GM04503 (cell line): ENCODE measurements at regions not wholly inside any gene's neighbourhood (a gene's known extent, or its start where the extent isn't known, plus 50 kb on each side); places are given as distances from the start of the nearest gene placed in this dataset.

Source experiments
- DNase-seq: peaks from one replicate; pipeline ENCODE4 v3.0.0-alpha.2; 2012; ENCODE audit warnings: low read depth

DNA sequence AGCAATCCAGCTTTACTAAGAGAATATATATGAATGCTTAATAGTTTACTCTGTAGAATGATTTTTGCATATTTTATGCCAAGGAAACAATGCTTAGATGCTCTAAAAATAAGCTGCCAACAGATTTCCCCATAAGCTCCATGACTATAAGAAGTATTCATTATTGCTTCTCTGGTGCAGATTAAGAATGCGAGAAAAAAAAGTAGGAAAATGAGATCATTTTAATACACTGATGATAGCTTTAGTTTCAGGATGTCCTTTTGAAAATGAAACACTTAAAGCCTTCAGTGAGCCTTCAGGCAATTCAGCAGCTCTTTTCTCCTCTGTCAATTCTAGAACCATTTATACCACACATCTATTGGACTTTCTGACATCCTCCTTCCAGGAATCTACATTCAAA lies 735.0 kb upstream of the POT1 start:
- no peak for DNase-seq

DNA sequence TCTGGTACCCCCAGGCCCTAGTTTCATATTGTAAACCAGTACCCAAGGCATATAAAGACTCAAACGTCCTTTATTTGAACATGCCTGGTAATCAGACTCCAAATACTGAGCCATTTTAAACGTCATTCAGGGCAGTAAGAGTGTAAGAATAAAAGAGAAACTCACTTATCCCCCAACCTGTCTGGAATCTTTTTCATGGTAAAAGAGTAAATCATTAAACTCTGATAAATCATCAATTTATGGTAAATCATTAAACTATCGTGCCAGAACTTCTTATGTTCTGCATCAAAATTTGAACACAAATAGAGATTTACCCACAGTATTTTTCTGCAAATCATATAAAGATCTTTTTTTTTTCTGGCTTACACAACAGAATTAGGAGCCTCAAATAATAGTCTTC lies 734.3 kb upstream of the POT1 start:
- DNase-seq = no peak

DNA sequence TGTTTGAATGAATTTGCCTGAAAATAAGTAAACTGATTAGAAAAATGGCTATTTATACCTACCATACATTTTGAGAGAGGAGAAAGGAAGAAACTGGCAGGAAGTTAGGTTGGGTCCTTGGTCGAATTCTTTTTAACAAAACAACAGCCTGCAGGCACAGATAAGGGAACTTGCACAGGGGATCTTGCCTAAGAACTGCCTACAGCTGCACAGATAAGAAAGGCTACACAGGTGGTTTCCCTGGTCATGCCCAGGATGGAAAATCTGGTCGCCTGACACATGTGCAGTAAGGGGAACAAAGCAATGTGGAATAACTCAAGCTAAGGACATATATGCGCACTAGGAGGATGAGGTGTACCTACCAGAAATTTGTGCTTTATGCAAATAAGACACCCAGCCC lies 732.1 kb upstream of the POT1 start:
- no peak for DNase-seq

DNA sequence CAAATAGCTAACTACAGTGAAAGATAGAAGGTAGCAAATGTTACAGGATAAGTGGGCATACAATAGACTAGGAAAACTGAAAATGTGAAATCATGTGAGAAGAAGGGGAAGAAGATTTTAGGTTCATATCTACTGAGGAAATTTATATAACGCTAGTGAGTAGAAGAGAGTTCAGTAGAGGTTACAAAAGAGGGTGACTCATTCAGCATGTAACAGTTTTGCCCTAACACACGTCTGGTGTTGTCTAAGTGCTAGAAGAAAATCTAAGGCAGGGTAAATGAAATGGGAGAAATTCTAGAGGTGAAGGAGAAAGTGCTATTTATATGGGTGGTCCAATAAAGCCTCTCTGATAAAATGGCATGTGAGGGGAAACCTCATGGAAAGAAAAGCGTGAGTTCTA lies 731.4 kb upstream of the POT1 start:
- no peak for DNase-seq

DNA sequence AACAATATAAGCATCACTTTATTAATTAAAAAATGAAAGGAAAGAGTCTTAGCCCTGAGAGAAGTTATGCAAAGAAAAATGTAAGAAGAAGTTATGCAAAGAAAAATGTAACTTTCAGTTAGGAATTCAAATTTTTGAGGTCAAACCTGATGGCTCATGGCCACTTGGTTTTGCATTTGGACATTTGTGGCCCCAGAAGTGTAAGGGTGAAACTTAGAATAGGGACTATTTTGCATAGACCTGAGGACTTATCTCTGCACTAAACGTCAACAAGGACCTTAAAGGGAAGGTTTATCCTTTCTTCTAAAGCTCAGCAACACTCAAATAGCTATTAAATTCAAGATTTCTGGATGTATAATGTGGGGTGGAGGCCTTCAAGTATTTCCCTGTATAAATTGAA lies 724.5 kb upstream of the POT1 start:
- no peak for DNase-seq

DNA sequence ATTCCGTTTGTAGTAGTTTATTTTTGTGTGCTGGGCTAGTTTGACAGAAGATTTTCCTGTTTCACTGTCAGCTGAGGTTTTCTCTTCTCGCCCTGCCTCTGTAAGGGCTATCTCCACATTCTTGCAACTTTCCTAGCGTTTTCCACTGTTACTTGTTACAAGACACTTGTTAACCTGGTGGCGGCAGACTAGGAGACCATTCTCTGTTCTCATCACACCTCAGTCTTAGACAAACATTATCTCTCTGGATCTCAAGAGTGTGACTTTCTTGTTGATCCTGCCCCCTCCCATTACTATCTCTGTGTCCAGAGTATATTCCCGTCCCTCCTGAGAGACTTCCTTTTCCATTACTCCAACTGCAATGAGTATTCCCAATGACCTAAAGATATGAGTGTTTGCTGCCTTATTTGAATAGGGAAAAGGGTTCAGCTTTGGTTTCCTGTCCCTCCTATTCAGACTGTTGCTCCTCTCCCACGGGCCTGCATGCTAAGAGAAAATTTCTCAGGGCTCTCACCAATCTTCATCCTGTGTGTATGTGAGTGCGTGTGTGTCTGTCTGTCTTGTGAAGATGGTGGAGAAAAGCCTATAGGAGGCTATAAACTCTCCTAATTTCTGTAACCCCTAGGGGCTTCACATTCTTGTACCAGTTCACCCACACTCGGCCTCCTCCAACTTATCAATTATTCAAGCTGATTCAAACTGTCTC lies 722.4 kb upstream of the POT1 start:
- no peak for DNase-seq

DNA sequence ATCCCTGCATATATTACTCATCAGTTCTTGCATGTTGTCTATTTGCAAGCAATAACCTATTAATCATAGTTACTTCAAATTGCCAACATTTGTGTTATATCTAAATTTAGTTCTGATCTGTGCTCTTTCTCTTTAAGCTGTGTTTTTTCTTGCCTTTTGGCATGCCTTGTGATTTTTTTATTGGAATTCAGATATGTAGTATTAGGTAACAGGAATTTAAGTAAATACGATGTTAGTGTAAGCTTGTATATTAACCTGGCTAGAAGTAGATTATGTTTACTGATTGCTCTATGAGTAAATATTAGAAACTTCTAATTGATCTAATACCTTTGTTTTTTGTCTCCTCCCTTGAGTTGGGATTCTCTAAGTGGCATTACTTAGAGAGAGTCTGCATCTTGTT lies 718.9 kb upstream of the POT1 start:
- no peak for DNase-seq

DNA sequence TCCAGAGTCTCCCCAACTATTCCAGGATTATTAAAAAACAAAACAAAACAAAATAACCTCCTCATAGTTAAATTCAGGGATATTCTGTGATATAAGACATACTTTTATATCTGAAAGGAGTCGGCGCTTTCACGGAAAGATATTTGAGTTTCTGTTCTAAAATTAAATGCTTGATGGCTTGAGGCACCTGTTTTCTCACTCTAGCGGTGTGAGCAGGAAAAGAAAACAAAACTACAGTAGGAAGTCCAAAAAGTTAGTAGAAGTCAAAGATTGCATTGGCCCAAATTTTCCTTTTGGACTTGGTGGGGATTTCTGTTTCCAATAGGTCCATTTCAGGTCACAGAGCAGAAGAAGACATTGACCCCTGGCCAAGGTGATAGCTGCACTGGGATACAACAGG lies 716.1 kb upstream of the POT1 start:
- DNase-seq = no peak

DNA sequence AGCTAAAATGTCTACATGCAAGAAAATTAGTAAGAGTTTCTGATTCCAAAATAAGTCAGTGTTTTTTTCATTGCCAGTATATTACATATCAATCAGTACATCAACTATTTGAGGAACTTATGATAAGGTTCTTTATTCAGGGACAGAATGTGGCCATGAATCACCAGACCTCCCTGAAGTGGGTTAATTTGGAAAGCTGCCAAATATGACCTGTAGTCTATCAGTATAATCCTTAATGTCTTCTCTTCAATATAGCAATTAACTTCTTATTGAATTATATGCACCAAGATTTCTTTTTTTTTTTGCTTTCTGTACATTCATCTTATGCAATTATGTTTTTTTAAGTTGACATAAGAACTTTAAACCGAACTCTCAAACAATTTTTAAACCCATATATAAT lies 714.5 kb upstream of the POT1 start:
- no peak for DNase-seq

DNA sequence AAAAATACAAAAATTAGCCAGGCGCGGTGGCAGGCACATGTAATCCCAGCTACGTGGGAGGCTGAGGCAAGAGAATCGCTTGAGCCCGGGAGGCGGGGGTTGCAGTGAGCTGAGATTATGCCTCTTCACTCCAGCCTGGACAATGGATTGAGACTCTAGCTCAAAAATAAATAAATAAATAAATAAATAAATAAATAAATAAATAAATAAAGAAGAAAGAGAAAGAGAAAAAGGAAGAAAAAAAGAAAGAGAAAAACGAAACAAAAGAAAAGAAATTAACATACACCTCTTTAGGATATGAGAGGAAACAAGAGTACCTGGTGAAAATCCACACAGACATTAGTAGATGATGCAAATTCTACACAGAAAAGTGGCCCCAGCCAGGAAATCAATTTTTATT lies 713.7 kb upstream of the POT1 start:
- no peak for DNase-seq

DNA sequence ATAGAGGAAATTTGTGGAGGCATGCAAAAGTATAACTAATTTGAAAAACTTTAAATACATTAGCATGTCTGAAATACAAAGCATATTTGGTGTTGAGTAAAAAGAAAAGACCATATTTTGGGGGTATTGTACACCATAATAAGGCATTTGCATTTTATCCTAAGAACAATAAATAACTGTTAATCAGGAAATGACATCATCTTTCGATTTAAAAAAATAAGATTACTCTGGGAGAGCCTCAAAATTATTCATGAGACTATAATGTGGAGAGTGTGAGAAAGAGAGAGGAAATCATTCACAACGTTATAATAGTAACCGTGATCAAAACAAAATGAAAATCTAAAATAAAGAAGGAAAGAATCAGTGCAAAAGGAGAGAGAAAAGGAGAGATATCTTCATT lies 712.3 kb upstream of the POT1 start:
- DNase-seq = no peak

DNA sequence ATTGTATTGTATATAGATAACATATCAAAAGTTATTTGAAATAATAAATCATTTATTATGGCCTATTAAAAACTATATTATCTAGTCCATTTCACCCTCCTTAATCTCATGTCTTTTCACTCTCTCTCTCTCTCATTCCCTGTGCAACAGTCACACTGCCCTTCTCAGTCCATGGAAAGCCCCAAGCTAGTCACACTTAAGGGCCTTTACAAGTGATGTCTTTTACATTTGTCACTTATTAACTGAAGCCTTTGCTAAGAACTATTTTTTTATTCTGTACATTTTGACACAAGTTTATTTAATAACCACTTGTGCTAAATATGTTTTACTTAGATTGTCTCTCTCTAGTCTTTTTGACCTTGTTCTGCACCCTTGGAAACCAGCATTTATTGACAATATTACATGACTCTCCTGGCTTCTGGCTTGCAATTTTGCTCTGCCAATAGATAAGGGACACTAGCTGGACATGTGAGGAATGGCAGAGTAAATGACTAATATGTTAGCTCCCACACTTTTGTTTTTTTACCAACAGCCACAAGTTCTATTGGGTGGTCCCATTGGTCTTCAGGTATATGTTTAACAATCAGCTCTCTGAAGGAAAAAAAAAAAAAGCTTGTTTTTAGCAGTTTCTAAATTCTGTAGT lies 706.8 kb upstream of the POT1 start:
- DNase-seq = no peak

DNA sequence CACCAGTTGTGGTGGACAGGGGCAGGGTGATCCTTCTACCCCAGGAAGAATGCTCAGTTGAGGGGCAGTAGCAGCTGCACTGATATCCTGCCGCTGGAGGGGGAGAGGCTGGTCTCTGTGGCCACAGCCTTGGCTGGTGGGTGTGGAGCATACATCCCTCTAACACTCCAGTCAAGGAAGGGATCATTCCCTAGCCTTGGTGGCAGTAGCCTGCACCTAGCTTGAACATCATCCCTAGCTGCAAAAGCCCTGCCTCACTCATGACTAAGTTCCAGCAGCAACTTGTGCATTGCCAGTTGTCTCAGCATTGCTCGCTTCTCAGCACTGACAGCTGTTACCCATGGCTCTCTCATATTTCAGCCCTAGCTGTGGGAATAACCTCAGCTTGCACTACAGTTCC lies 688.9 kb upstream of the POT1 start:
- no peak for DNase-seq

DNA sequence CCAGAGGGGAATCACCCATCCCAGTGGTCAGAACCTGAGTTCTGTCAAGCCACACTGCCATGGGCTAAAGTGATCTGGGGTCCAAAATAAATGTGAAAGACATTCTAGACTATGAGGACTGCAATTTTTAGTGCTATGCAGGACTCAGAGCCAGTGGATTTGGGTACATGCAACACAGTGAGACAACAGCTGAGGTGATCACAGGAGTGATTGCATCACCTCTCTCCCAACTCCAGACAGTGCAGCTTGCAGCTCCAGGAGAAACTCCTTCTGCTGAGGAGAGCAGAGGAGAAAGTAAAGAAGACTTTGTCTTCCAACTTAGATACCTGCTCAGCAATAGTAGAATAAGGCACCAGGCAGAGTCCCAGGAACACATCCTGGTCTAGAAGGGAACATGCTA lies 682.0 kb upstream of the POT1 start:
- DNase-seq = no peak

DNA sequence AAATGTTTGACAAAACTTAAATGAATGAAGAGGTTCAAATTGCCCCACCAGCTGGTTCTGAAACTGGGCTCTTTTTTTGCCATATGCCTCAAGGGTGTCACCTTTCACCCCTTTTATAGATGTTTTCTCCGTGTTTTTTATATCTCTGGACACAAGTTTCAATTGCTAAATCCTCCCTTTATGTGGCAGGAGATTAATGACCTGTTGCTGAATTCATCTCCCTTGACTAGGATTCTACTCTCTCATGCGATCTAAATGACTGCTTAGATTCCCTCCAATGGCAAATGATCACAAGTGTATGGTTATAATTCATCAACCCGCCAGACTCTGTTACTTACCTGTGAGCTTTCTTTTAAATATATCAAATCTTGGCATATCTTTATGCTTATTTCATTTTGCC lies 677.0 kb upstream of the POT1 start:
- DNase-seq = no peak

DNA sequence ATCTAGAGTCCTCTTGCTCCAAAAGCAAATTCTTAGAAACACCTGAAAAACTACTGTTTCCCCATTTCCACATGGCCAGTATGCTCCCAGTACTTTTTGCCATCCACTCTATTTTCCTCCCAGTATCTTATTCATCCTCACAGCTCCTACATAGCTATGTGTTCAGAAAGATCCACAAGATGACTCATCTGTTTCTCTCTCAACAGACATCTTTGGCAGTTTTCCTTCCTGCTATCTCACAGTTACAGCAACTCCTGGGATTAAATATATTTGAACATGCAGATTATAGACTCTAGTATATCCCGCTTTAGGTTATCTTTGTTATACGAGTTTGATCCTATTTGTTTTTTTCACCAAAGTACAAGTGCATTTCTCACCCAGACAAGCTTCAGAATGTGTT lies 675.6 kb upstream of the POT1 start:
- no peak for DNase-seq

DNA sequence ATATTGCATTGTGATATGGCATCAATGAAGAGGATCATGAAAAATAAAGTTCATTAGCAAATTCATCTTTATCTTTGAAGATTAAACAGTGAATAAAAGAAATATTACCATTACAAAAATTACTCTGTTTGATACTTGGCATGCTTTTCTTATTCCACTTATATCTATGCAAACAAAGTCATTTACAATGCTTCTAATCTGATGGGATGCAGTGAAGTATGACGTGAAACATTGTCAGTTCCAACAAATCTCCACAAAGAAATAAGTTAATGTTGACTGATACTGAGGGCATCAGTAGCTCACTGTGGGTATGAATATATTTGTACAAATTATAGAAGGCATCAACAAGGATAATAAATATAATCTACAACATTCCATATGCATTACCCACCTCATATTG lies 672.8 kb upstream of the POT1 start:
- no peak for DNase-seq

DNA sequence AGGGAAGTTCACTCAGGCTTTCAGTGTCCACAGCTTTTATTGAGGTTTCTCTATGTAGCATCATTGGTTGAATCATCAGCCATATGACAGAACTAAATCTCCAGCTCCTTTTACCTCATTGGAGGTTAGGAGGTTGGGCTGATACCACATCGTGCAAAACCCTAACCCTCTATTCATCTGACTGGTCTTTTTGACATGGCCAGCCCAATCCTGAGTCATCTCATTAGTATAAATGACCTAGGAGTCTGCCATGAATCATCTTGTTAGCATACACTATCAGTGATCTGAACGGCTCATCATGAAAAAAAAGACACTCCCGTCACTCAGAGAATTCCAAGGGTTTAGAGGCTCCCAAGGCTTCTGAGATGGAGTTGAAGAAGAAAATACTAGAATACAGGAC lies 669.8 kb upstream of the POT1 start:
- no peak for DNase-seq

DNA sequence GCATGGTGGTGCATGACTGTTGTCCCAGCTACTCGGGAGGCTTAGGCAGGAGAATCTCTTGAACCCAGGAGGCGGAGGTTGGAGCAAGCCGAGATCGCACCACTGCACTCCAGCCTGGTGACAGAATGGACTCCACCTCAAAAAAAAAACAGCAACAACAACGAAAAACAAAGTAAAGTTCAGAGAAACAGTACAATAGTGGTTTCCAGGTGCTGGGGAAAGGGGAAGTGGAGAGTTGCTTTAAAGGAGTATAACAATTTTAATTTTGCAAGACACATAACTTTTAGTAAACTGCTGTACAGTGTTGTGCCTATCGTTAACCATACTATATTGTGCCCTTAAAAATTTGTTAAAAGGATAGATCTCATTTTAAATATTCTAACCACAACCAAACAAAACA lies 662.7 kb upstream of the POT1 start:
- DNase-seq = no peak

DNA sequence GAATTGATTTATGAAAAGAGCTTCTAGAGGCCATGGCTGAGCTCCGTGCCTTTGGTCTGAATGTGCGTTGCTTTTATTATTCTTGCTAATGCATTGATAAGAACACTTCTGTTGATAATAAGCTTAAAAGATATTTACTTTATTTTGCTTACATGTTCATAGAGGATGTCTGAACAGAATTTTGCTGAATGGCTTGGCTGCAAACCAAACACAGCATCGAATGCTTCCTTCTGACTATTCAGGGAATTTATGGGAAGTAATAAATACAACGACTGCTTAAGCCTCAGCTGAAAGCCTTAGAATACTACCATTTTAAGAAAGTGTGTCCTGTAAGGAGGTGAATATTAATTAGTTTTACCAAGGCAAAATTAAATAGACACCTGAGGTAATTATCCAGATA lies 643.5 kb upstream of the POT1 start:
- no peak for DNase-seq

DNA sequence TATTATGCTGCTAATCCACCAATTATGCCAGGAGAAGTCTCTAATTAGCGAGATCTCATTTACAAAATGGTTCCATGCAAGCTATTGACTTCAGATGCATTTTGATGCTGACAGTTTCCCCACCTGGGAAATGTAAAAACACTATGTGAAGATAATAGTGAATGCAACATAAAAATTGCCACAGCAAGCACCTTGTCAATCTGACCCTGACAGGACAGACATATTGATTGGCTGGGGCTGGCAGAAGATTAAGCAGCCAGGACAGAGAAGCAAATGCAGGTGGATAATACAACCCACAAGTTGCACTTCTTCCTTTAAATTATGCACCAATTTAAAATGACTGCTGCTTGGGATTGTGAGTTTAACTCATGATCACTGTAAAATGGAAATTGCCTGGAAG lies 642.8 kb upstream of the POT1 start:
- DNase-seq = no peak

DNA sequence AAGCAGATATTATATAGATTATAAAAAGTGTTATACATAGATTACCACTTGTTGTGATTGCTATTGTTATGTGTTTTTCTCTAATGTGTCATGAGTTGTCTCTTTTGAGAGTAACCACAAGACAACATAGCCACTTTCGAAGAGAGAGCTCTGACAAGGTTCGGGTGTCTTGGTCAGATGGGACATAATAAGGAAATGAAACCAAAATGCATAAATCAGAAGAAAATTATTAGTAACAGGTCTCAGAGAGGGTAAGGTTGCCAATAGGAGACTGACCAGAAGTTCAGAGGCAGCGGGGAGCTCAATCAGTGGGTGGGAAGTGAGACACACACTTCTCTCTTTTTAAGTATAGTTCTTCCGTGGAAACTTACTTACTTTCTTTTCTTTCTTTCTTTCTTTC lies 639.2 kb upstream of the POT1 start:
- DNase-seq = no peak

DNA sequence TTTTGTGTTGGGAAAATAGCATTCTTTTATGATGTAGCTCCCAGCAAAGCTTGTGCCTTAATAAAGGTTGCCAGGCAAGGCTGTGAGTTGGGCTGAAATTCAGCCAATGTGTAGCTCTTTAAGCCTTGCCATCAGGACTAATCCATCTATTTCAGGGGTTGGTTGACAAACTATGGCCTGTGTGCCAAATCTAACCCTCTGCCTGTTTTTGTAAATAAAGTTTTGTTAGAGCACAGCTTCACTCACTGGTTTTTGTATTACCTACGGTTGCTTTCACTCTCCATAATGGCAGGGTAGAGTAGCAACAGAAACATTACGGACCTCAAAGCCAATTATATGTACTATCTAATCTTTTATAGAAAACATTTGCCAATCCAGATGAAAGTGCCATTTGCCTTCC lies 638.1 kb upstream of the POT1 start:
- no peak for DNase-seq

DNA sequence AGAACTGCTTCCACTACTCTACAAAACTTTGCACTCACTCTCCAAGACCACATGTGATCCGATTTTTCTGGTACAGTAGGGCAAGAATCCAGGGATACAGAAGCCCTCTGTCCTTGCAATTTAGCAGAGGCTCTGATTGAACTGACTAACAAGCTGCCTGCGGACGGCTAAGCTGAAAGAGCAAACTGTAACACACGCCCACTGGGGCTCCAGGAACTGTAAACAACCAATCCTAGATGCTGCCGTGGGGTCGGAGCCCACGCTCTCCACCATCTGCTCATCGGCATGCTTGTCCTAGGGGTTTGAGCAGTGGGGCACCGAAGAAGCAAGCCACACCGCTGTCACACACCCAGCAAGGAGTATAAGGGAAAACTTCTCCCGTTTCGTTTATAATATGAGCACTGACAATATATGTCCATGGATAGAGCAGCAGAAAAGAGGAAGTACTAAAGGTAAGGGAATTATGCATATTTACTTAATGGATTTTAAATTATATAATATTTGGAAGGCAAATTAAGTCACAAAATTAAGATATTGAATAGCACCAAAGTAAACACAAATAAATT lies 634.4 kb upstream of the POT1 start:
- DNase-seq = no peak
